Brain microvascular endothelial cell (primary cell): ENCODE measurements at regions not wholly inside any gene's neighbourhood (a gene's known extent, or its start where the extent isn't known, plus 50 kb on each side); places are given as distances from the start of the nearest gene placed in this dataset.

Experiments
- DNase-seq: peaks from one replicate; pipeline ENCODE4 v3.0.0-alpha.2; 2020
- H3K27ac ChIP-seq: fragments of 250-450 bp; sonication (Bioruptor Pico); 2 replicates; pipeline ENCODE4 v1.5.1; 2020; ENCODE audit warnings: mild to moderate bottlenecking, moderate library complexity
- H3K27me3 ChIP-seq: fragments of 250-450 bp; sonication (Bioruptor Pico); replicated peaks from 2 replicates; pipeline ENCODE4 v1.5.1; 2020; ENCODE audit warnings: mild to moderate bottlenecking
- H3K36me3 ChIP-seq: fragments of 250-450 bp; sonication (Bioruptor Pico); replicated peaks from 2 replicates; pipeline ENCODE4 v1.5.1; 2020; ENCODE audit warnings: mild to moderate bottlenecking
- H3K4me3 ChIP-seq: 2 replicates; pipeline ENCODE4 v1.5.1; 2011; ENCODE audit warnings: low read depth, mild to moderate bottlenecking, control low read depth, low read length, moderate library complexity
- in situ Hi-C: cut with HindIII; loops from 2 replicates; pipeline ENCODE4 v1.10.0; 2017; ENCODE audit warnings: low sequenced_read_pairs, low pct_ligation_motif_present
- TF ChIP-seq, protein P1 (sequence below): IDR thresholded peaks from 2 replicates; pipeline ENCODE4 v1.5.1; 2011; ENCODE audit warnings: low read depth, mild to moderate bottlenecking, moderate library complexity, low read length, control low read depth, inconsistent platforms; ENCODE audit errors: missing control alignments

DNA sequence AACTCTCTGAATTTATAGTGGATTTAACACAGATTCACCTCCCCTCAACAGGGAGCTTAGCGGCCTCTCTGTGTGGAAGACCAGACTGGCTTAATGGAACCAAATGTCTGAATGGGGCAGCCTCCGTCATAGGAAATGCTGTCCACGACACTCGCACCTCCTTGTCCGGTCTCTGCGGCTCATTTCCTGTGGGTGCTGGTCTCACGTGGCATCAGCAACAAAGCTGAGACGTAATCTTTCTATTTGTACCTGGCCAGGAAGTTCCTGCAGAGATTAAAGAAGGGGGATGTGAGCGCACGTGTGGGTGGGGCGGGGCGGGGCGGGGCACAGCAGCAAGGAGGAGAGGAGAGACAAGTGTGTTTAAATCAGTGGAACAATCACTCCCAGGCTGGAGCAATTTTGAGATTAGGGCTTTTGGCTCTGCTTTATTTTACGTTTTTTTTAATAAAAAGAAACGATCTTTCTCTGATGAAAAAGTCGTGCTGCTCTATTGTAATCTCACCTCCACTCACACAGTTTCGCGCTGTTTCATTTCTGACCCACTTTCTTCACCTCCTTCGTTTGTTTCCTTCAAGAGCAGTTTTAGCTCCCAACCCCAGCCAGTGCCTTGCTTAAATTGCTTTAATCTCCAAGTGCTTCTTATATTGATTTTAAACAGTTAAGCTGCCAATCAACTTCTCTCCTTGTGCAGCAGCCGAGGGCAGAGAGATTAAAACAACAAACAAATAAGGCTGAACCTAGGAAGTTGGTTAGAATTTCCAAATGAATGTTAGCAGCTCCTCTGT is 132.2 kb upstream of the ASTN2 start:
- Histone ChIP-seq H3K27me3 (no peaks in the 10 kb centered on the region), H3K27ac (no peak overlapping the region), H3K36me3 (no peaks in the 10 kb centered on the region), H3K4me3 (no peak overlapping the region)
- DNase-seq, result no peak
- TF ChIP-seq, protein P1, sequence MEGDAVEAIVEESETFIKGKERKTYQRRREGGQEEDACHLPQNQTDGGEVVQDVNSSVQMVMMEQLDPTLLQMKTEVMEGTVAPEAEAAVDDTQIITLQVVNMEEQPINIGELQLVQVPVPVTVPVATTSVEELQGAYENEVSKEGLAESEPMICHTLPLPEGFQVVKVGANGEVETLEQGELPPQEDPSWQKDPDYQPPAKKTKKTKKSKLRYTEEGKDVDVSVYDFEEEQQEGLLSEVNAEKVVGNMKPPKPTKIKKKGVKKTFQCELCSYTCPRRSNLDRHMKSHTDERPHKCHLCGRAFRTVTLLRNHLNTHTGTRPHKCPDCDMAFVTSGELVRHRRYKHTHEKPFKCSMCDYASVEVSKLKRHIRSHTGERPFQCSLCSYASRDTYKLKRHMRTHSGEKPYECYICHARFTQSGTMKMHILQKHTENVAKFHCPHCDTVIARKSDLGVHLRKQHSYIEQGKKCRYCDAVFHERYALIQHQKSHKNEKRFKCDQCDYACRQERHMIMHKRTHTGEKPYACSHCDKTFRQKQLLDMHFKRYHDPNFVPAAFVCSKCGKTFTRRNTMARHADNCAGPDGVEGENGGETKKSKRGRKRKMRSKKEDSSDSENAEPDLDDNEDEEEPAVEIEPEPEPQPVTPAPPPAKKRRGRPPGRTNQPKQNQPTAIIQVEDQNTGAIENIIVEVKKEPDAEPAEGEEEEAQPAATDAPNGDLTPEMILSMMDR, result no peak
- in situ Hi-C loops, result no loop called here

DNA sequence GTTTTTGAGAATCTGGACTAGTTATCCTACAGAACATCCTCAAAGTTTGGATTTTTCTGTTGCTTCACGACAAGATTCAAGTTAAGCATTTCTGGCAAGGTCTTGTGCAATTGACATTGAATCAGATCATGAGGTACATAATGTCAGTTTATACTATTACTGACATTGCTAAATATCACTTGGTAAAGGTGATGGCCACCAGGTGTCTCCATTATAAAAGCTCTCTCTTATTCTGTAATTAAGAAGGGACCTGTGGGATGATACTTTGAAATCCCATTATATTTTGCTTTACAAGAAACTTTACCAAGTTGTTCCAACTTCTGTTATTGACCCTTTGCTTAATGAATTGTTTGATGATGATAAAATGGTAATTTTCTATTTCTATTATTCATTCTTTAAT is 131.0 kb upstream of the ASTN2 start:
- no peak for DNase-seq
- H3K27ac ChIP-seq, result no peak overlapping the region
- H3K27me3 ChIP-seq, result no peaks in the 10 kb centered on the region
- H3K4me3 ChIP-seq, result no peak overlapping the region
- no peaks in the 10 kb centered on the region for H3K36me3 ChIP-seq
- in situ Hi-C loops, result no loop called here
- TF ChIP-seq, protein P1, result no peak

DNA sequence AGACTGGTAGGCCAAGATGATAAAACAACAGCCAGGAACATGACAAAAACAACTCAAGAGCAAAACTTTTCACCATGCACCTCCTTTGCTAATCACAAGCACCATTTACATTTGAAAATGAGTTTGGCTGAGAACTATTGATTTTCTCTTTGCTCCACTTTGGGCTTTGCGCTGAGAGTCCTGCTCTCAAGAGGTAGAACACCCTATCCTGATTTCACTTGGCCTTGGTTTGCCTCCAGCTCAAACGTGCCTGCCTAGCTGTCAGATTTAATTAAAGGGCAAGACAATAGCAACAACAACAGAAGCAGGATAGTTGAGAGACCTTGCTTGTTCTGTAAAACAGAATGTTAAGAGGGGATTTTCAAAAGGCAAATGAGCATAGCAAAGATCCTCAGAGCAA is 128.2 kb upstream of the ASTN2 start:
- Histone ChIP-seq H3K27me3 (no peaks in the 10 kb centered on the region), H3K36me3 (no peaks in the 10 kb centered on the region), H3K27ac (no peak overlapping the region), H3K4me3 (no peak overlapping the region)
- TF ChIP-seq, protein P1, result no peak
- in situ Hi-C loops, result no loop called here
- no peak for DNase-seq

DNA sequence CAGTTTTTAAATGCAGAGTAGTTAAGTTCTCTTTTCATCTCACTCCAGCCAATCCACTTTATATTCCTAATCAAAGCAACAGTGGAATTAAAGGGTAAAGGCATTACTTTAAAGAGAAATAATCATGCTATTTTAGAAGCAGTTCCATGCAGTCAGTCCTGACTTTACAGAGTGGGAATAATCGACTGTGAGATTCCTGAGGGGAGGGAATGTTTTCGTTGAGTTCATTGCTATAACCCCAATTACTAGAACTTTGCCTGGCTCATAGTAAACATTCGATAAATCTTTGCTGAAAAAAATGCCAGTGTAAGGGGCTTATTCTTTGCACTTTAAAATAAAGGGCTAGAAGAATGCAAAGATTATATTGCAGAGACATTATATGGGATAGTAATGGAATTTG is 127.2 kb upstream of the ASTN2 start:
- Histone ChIP-seq H3K27ac (no peak overlapping the region), H3K4me3 (no peak overlapping the region), H3K27me3 (no peaks in the 10 kb centered on the region), H3K36me3 (no peaks in the 10 kb centered on the region)
- DNase-seq, result no peak
- in situ Hi-C loops, result no loop called here
- TF ChIP-seq, protein P1, result no peak

DNA sequence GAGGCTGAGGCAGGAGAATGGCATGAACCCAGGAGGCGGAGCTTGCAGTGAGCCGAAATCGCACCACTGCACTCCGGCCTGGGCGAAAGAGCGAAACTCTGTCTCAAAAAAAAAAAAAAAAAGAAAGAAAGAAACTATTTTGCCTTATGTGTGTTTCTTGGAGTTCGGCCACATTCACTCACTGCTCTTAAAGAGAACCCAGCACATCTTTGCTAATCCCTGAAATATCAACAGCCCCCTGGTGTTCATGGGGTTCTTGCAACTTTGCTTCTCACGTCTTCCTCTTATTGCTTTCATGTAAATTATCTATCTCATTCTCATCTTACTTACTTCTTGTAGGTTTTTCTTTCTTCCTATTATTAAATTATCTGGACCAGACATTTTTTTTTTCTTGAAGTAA is 126.3 kb upstream of the ASTN2 start:
- Histone ChIP-seq H3K36me3 (no peaks in the 10 kb centered on the region), H3K4me3 (no peak overlapping the region), H3K27ac (no peak overlapping the region), H3K27me3 (no peaks in the 10 kb centered on the region)
- in situ Hi-C loops, result no loop called here
- TF ChIP-seq, protein P1, result no peak
- DNase-seq, result no peak

DNA sequence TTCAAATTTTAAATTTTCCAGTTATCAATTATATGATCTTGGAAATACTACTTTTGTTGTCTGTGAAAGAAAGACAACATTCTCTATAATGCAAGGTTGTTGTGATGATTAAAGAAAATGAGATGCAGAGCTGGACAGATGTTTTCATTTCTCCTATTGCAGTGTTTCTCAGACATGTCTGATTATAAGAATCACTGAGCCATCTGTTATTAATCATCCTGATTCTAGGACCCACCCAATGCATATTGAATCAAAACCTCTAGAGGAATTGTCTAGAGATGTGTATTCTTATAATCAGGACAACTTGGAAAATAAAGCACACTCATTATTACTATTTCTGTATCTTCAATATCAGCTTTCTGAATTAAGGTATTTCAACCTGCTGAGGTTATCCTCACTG is 121.1 kb upstream of the ASTN2 start:
- in situ Hi-C loops, result no loop called here
- Histone ChIP-seq H3K27me3 (no peaks in the 10 kb centered on the region), H3K27ac (no peak overlapping the region), H3K4me3 (no peak overlapping the region), H3K36me3 (no peaks in the 10 kb centered on the region)
- TF ChIP-seq, protein P1, result no peak
- DNase-seq, result no peak
